Erythroblast (primary cell): ENCODE measurements at regions not wholly inside any gene's neighbourhood (a gene's known extent, or its start where the extent isn't known, plus 50 kb on each side); places are given as distances from the start of the nearest gene placed in this dataset.

Experiments
- DNase-seq, 2 experiments: peaks; one replicate each; lab custom pipeline; 2025; lab: John Stamatoyannopoulos, UW
- GATA1 ChIP-seq: IDR thresholded peaks from 2 replicates; pipeline ENCODE4 v1.6.1; 2011; ENCODE audit warnings: low read depth, mild to moderate bottlenecking, control low read depth, low read length, moderate library complexity
- POLR2A ChIP-seq: IDR thresholded peaks from 2 replicates; pipeline ENCODE4 v1.6.1; 2011; ENCODE audit warnings: mild to moderate bottlenecking, low read length

DNA sequence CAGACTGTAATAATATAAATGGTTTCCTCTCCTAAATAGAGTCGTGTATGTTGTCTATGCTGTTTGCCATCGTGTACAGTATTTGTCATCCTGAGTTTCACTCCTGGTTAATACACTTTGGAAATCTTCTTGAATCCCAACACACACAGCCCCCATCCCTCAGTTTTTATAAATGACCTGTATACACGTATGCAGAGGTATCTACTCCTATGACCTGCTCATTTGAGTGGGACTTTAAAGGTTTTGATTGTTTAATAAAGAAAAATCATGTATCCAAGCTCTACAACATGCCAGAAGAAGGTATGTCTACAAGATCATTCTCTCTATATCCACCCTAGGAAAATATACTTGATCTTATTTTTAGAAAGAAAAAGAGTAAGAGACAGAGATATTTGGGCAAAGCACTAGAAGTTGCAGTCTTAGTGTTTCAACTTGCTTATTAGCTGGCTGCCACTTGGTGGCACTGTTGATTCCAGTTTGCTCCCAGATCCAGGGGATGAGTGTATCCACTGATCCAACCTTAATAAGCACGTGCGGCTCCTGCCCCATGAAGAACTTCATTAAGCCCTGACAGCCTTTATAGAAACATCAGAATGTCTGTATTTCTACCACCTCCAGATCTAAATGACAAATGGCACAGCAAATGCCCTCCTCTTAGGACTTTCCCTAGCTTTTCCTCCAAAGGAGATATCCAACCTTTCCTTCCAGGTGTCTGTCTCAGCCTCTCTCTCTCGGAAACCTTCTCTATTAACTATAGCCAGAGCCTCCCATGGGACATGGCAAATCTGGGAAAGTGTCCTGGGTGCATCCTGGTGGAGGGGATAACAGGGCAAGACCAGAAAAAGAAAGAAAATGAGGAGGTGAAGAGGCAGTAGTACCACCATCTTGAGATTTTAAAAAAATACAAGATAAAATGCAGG is 181.6 kb upstream of the NEBL start:
- peak; percentile 46 to 70 for DNase-seq
- TF ChIP-seq GATA1 (no peak), POLR2A (no peak)

DNA sequence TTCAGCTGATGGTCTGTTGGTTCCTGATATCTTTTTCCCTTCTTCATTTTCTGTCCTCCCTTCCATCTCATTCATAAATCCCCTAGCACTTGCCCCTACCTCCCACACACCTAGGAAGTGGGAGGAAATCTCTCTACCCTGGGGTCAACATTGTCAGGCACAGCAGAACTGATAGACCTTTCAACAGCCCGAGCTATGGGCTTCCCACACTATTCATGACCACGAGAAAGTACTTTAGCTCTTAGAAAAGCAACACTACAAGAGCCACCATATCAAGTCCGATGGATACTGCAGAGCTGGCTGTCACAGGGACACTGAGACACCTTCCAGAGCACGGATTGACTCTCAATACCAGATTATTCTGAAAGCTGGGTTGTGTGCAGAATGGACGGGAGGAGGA is 180.6 kb upstream of the NEBL start:
- TF ChIP-seq POLR2A: no peak
- no peak for TF ChIP-seq GATA1
- no peak for DNase-seq

DNA sequence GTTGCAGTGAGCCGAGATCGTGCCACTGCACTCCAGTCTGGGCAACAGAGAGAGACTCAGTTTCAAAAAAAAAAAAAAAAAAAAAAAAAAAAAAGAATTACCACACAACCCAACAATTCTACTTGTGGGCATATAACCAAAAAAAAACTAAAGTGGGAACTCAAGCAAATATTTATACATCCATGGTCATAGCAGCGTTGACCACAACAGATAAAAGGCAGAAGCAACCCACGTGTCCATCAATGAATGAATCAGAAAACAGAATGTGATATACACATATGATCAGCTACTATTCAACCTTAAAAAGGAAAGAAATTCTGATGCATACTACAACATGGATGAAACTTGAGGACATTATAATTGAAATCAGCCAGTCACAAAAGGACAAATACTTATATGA is 179.3 kb upstream of the NEBL start:
- DNase-seq: no peak
- TF ChIP-seq GATA1 (no peak), POLR2A (no peak)

DNA sequence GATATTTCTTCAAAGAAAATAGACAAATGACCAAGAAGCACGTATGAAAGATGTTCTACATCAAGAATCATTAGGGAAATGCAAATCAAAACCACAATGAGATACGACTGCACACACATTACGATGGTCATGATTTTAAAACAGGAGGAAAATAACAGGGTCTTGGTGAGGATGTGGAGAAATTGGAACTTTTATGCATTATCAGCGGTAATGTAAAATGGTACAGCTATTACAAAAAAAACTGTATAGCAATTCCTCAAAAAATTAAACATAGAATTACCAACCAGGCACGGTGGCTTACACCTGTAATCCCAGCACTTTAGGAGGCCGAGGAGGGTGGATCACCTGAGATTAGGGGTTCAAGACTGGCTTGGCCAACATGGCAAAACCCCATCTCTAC is 178.8 kb upstream of the NEBL start:
- DNase-seq: no peak

DNA sequence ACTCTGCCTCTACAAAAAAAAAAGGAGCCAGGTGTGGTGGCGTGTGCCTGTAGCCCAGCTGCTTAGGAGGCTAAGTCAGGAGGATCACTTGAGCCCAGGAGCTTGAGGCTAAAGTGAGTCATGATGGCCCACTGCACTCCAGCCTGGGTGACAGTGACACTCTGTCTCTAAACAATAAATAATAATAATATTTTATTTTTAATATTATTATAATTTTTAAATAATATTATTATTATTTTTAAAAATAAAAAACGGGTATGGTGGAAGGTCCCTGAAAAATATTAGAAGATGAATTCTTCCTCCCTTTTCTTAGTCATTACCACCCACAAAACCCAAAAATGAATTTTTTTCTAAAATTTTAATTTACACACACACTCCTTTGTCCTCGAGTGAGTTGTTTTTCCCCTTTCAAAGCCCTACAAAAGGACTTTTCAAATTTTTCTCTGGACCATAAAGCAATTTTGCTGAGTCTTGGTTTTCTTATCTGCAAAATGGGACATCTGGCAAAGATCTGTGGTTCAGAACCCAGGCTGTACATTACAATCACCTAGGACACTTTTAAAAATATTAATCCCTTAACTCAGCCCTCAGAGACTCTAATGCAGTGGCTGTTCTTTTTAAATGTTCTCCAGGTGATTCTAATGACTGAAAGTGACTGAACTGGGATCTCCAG is 174.0 kb upstream of the NEBL start:
- TF ChIP-seq GATA1 (no peak), POLR2A (no peak)
- DNase-seq: no peak

More for the DNA sequence above, 178.8 kb upstream of the NEBL start:
- TF ChIP-seq GATA1 (no peak), POLR2A (no peak)

DNA sequence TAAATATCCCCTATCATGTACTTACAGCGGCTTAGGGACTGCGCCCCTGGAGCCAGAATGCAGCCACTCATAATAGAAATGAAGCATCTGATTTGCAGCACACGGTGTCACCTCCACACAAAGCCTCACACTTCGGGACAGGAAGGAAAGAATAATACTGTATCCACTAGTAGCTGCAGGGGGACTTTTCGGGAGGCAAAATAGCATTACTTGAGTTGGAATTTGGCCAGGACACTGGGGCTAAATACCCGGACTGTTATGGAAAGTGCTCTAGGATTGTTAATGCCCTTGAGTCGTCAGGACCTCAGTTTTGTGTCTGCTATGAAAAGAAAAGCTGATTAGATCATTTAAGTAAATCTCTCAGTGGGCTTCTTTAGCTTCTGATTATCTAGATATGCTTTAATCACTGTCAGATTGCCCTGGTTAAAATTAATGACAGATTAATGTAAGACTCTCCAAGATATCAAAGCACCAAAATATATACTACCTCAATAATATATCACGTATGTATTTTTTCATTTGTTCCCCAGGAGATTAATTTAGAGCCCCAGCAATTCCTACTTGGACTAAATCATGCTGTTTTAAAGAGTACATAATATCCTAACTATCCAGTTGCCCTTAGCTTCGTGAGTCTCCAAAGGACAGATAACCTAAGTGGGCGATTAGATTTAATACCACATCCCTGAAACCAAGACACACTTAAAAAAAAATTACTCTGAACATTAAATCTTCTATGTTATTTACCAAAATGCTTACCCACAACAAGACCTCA is 173.0 kb upstream of the NEBL start:
- no peak for DNase-seq
- TF ChIP-seq POLR2A (no peak), GATA1 (no peak)

DNA sequence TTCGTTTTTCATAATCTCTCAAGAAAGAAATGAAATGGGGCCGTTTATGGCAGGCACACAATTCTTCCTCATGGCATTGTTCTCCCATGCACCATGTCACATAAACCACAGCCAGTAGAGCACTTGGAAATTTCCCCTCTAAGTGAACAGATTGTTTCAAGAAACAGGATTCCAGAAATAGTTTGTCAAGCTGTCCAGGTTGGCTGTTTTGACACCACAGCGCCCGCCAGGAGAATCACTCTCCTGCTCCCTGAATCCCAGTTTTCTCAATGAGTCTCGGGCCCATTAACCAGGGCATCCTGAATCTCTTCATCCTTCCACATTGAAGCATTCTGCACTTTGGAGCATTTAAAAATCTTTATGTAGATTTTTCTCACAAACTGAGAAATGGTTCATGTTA is 172.2 kb upstream of the NEBL start:
- TF ChIP-seq GATA1 (no peak), POLR2A (no peak)
- no peak for DNase-seq

DNA sequence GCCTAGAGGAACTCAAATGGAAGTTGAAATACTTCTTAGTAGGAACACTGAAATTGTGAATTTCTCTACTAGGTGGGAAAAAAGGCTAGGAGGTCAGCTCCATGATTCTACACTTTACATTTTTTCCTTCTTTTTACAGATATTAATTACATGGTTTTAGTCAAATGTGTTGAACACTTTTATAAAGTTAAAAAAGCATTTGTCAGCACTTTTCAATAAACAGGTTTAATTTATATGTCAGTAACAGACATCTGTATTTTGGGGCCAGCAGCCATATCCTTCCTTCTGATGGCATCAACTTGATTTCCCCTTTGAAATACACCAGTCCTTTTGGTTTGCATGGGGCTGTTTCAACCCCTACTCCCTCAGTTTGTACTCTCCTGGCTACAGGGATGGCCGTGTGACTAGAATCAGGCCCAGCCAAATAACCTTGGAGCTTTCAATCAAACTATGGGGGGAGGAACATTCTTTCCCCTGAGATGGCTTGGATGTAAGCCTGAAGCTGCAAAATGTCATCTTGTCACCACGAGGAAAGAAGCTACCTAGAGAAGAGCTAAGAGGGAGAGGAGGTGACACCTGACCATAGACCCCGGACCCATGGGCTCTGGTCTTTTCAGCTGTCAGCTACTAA is 171.0 kb upstream of the NEBL start:
- no peak for DNase-seq
- TF ChIP-seq GATA1: no peak
- no peak for TF ChIP-seq POLR2A

DNA sequence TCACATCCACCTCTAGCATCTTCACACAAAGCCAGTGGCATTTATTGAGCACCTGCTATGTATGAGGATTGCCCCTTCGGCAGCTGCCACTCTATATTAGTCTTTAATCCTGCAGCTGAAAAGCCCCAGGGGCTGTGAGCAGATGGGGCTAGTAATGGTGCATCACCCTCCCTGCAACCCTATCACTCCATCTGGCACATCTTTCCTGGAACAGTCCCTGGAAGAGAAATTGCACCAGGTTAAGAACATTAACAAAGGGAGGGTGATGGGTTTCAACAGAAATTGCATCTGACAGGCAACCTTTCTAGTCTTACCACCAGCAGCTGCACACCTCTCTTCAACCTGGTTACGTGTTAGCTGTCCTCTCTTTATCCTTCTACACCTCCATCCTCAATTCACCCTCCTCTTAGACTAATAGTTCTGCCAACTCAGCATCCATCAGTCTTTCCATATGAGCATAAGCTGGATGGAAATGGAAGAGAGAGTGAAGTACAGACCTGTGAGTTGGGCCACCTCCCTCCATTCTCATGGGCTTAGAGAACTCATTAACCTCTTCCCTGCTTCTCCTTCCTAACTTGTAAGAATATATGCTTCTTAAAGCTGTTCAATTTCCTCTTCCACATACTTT is 168.6 kb upstream of the NEBL start:
- no peak for TF ChIP-seq GATA1
- no peak for TF ChIP-seq POLR2A
- no peak for DNase-seq

DNA sequence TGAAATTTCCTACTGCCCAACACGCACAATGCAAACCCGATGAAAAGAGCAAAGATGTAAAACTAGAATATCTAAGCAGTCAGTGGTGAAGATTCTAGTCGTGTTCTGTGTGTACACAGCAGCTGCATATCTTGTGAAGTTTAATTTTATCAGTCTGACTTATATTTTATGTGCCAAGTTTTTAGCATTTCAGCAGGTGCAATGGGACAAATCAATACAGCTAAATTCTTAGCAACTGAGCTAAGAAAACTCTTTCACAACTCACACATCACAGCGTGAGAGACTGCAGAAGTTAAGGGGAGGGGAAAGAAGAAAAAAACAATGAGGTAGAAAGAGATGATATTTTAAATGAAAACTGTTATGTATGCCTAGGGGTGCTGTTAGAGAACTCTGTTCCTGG is 164.9 kb upstream of the NEBL start:
- TF ChIP-seq GATA1 (no peak), POLR2A (no peak)
- DNase-seq: no peak

DNA sequence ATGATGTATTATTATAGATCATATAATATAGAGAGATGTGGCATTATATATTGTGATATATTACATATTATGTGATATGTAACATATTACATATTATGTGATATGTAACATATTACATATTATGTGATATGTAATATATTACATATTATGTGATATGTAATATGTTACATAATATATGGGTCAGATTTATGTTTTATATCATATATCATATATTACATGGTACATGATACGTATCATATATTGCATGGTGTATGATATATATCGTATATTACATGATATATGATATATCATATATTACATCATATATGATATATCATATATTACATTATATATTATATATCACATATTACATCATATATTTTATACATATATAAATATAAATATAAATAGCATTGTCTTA is 164.1 kb upstream of the NEBL start:
- TF ChIP-seq POLR2A: no peak
- TF ChIP-seq GATA1: no peak
- DNase-seq: no peak

DNA sequence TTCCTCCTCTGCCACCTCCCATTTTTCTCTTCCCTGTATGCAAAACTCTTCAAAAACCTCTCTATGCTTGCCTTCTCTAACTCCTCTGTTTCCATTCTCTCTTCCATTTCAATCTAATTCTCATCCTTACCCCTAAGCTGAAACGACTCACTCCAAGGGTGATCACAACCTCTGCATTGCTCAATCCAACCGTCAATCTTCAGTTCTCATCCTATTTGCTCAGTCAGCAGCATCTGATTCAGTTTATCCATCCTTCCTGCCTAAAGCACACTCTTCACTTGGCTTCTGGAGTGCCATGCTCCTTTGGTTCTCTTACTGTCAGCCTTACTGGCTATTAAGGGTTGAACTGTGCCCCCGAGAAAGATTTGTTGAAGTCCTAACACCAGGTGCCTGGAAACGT is 163.5 kb upstream of the NEBL start:
- no peak for TF ChIP-seq GATA1
- TF ChIP-seq POLR2A: no peak
- DNase-seq: no peak

DNA sequence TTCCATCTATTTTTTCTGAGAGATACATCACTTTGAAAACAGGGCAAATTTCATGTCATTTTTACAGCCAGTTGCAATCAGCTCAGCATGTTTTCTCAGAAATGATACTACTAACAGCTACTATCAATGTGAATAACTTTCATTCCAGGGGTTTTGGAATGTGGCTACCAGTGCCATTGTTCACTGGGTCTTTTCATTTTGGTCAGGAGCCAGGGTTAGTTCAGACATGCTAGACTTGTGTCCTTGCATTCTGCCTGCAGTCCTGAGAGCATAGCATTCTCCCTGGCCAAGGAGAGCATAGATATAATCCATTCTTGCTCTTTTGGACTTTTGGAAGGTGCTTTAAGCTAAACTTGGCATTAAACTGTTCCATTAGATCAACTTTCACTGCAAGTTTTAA is 160.9 kb upstream of the NEBL start:
- DNase-seq: no peak
- TF ChIP-seq POLR2A: no peak
- no peak for TF ChIP-seq GATA1
